OCI-LY7 (cell line): ENCODE measurements at regions not wholly inside any gene's neighbourhood (a gene's known extent, or its start where the extent isn't known, plus 50 kb on each side); places are given as distances from the start of the nearest gene placed in this dataset.

Experiments
- BruUV-seq: library from RNA; stranded (reverse); fragments of 400-500 nt; replicated peaks from 2 replicates; lab custom pipeline; 2021; lab: Mats Ljungman, UMichigan
- CTCF ChIA-PET: fragments of 300-600 bp; sonication (Branson Sonifier 250); formaldehyde crosslinking; loops from one replicate; lab custom pipeline; 2022; ENCODE audit warnings: antibody characterized with exemption; ENCODE audit not compliant: unreplicated experiment; lab: Charles Lee
- POLR2A ChIA-PET: fragments of 300-600 bp; sonication (Branson Sonifier 250); formaldehyde crosslinking; loops from one replicate; lab custom pipeline; 2022; ENCODE audit warnings: antibody characterized with exemption; lab: Charles Lee
- DNase-seq: peaks from one replicate; pipeline ENCODE4 v3.0.0-alpha.2; 2015; ENCODE audit warnings: low spot score
- H2AFZ ChIP-seq: fragments of 200-600 bp; sonication (generic), shearing (Covaris generic); 2 replicates; pipeline ENCODE4 v1.6.1; 2014; ENCODE audit warnings: mild to moderate bottlenecking, antibody characterized with exemption, low read length, moderate library complexity
- H3K27ac ChIP-seq: fragments of 200-600 bp; sonication (generic); 2 replicates; pipeline ENCODE4 v1.5.1; 2014; ENCODE audit warnings: mixed run types, low read depth, mild to moderate bottlenecking, moderate library complexity, low read length, inconsistent platforms; ENCODE audit not compliant: poor library complexity, severe bottlenecking
- H3K36me3 ChIP-seq: fragments of 200-600 bp; sonication (generic); 2 replicates; pipeline ENCODE4 v1.6.1; 2014; ENCODE audit warnings: mild to moderate bottlenecking, antibody characterized with exemption, low read length, moderate library complexity, mixed read lengths; ENCODE audit not compliant: insufficient read depth
- H3K4me1 ChIP-seq: fragments of 200-600 bp; sonication (generic); 2 replicates; pipeline ENCODE4 v1.5.1; 2014; ENCODE audit warnings: mild to moderate bottlenecking, low read length; ENCODE audit not compliant: insufficient read depth, poor library complexity, severe bottlenecking
- H3K4me2 ChIP-seq: fragments of 200-600 bp; sonication (generic); 2 replicates; pipeline ENCODE4 v1.6.1; 2014; ENCODE audit warnings: mild to moderate bottlenecking, low read length
- H3K4me3 ChIP-seq: fragments of 200-600 bp; sonication (generic); 2 replicates; pipeline ENCODE4 v1.5.1; 2014; ENCODE audit warnings: mild to moderate bottlenecking, low read depth, low read length; ENCODE audit not compliant: poor library complexity, severe bottlenecking
- H3K79me2 ChIP-seq: fragments of 200-600 bp; sonication (generic); 2 replicates; pipeline ENCODE4 v1.6.1; 2016; ENCODE audit warnings: low read depth, mild to moderate bottlenecking, low read length, moderate library complexity, mixed read lengths; ENCODE audit not compliant: insufficient read depth
- H3K9me2 ChIP-seq: fragments of 200-600 bp; sonication (generic); 2 replicates; pipeline ENCODE4 v1.6.1; 2016; ENCODE audit warnings: mild to moderate bottlenecking, low read length, mixed read lengths; ENCODE audit not compliant: insufficient read depth
- H3K9me3 ChIP-seq: fragments of 200-600 bp; sonication (generic); 2 replicates; pipeline ENCODE4 v1.6.1; 2014; ENCODE audit warnings: mild to moderate bottlenecking, mixed run types, low read length, mixed read lengths
- H4K20me1 ChIP-seq: fragments of 200-600 bp; sonication (generic); 2 replicates; pipeline ENCODE4 v1.6.1; 2014; ENCODE audit warnings: mild to moderate bottlenecking, antibody characterized with exemption, low read length, moderate library complexity, mixed read lengths; ENCODE audit not compliant: insufficient read depth
- CTCF ChIP-seq: fragments of 200-600 bp; sonication (generic); conservative IDR thresholded peaks from 2 replicates; pipeline ENCODE4 v1.5.1; 2014; ENCODE audit warnings: mild to moderate bottlenecking, antibody characterized with exemption, low read length, moderate library complexity, mixed read lengths
- EZH2phosphoT487 ChIP-seq: fragments of 200-600 bp; sonication (generic); IDR thresholded peaks from 2 replicates; pipeline ENCODE4 v1.6.1; 2018; ENCODE audit warnings: low read depth, borderline replicate concordance, mild to moderate bottlenecking, mixed run types, antibody characterized with exemption, low read length, moderate library complexity, mixed read lengths
- intact Hi-C: fragments of 100-400 bp; cut with micrococcal nuclease; formaldehyde crosslinking; loops from one replicate; pipeline ENCODE4 v1.10.0; 2022; ENCODE audit not compliant: unreplicated experiment

- Histone ChIP-seq H2AFZ (no peak overlapping the region), H4K20me1 (no peaks in the 10 kb centered on the region), H3K27ac (no peak overlapping the region), H3K4me2 (no peak overlapping the region), H3K9me2 (no peaks in the 10 kb centered on the region), H3K36me3 (no peaks in the 10 kb centered on the region), H3K4me3 (no peak overlapping the region), H3K79me2 (no peaks in the 10 kb centered on the region), H3K4me1 (no peaks in the 10 kb centered on the region), H3K9me3 (no peaks in the 10 kb centered on the region)
- POLR2A ChIA-PET = interaction anchor here (1.0 kb wide), 1 partner anchor 15 kb away, joined by 4 read pairs; no protein-coding TSS in a partner anchor
- intact Hi-C loops = no loop called here
- TF ChIP-seq EZH2phosphoT487 (no peak), CTCF (no peak)
- CTCF ChIA-PET = no interaction called here
- no peak for DNase-seq
- BruUV-seq = no TSS peak
These were observed 236.8 kb downstream of the GRB14 start for GRCh38 chr2:164384434-164384833.

GRCh38 chr2:164371916-164372315 is 249.4 kb downstream of the GRB14 start:
- POLR2A ChIA-PET = no interaction called here
- Histone ChIP-seq H3K79me2 (no peaks in the 10 kb centered on the region), H3K4me3 (no peak overlapping the region), H3K36me3 (no peaks in the 10 kb centered on the region), H3K9me3 (no peaks in the 10 kb centered on the region), H3K4me1 (no peaks in the 10 kb centered on the region), H4K20me1 (no peaks in the 10 kb centered on the region), H3K27ac (no peak overlapping the region), H3K4me2 (no peak overlapping the region), H2AFZ (no peak overlapping the region), H3K9me2 (no peaks in the 10 kb centered on the region)
- CTCF ChIA-PET = no interaction called here
- intact Hi-C loops = no loop called here
- TF ChIP-seq EZH2phosphoT487 = no peak
- TF ChIP-seq CTCF = no peak
- no peak for DNase-seq
- no TSS peak for BruUV-seq

GRCh38 chr2:164369366-164369765 is 251.9 kb downstream of the GRB14 start:
- ChIA-PET CTCF (no interaction called here), POLR2A (no interaction called here)
- H3K27ac ChIP-seq = no peak overlapping the region
- H3K36me3 ChIP-seq = no peaks in the 10 kb centered on the region
- DNase-seq = no peak
- no peaks in the 10 kb centered on the region for H4K20me1 ChIP-seq
- no peak overlapping the region for H2AFZ ChIP-seq
- no TSS peak for BruUV-seq
- intact Hi-C loops = no loop called here
- no peaks in the 10 kb centered on the region for H3K4me1 ChIP-seq
- H3K9me2 ChIP-seq = no peaks in the 10 kb centered on the region
- no peak for TF ChIP-seq EZH2phosphoT487
- TF ChIP-seq CTCF = no peak
- no peak overlapping the region for H3K4me3 ChIP-seq
- H3K9me3 ChIP-seq = no peaks in the 10 kb centered on the region
- no peaks in the 10 kb centered on the region for H3K79me2 ChIP-seq
- H3K4me2 ChIP-seq = no peak overlapping the region
